ENCODE measurements at regions not wholly inside any gene's neighbourhood (a gene's known extent, or its start where the extent isn't known, plus 50 kb on each side); places are given as distances from the start of the nearest gene placed in this dataset.
"Not testable (repeated sequence)": the region's sequence is repeated elsewhere in the genome, so short reads cannot be mapped to it uniquely, and the experiment has no call there.

- DNase-seq: no peak
These were observed 153.6 kb downstream of the RBMX2 start for GRCh38 chrX:130555341-130555740.

DNA sequence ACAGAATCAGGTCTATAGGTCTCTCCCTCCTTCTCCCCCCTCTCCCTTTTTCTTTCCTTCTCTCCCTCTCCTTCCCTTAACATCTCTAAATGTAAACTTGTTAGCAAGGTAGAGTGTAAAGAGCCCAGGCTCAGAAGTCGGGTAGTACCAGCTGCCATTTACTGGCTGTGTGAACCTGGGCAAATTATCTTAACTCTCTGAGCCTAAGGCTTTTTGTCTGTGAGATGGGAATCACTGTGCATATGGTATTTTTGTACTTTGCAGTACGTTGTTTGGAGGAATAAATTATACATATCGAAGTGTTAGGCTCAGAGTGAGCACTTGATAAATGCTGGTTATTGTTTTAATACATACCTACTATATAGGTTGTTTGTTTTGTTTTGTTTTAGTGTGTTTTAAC is 154.0 kb downstream of the RBMX2 start:
- no peak for DNase-seq

- no peak for DNase-seq
These were observed 155.2 kb downstream of the RBMX2 start for GRCh38 chrX:130556951-130557350.

DNA sequence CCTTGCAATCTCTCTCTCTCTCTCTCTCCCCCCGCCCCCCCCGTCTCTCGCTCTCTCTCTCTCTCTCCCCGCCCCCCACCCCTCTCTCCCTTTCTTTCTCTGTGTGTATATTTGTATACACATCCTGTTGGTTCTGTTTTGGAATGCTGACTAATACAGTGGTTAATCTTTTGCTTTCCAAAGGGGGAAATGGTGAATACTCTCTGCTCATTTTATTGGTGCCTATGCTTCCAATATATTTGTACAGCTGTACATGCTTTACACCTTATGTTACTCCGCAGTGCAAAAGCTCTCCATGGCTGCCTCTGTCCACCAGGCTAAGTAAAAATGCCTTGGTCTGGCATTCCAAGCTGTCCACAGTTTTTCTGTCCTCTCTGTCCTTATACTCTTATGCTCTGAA is 158.8 kb downstream of the RBMX2 start:
- DNase-seq: no peak

- no peak for DNase-seq
These were observed 160.1 kb downstream of the RBMX2 start for GRCh38 chrX:130561930-130562329.

- no peak for DNase-seq
These were observed 161.7 kb downstream of the RBMX2 start for GRCh38 chrX:130563476-130563875.

GRCh38 chrX:130566028-130566683 is 164.4 kb downstream of the RBMX2 start:
- no peak for DNase-seq

DNA sequence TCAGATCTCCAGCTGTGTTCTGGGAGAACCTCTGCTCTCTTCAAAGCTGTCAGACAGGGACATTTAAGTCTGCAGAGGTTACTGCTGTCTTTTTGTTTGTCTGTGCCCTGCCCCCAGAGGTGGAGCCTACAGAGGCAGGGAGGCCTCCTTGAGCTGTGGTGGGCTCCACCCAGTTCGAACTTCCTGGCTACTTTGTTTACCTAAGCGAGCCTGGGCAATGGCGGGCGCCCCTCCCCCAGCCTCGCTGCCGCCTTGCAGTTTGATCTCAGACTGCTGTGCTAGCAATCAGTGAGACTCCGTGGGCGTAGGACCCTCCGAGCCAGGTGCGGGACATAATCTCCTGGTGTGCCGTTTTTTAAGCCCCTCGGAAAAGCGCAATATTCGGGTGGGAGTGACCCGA is 171.2 kb downstream of the RBMX2 start:
- not testable (repeated sequence) for DNase-seq

All from activated CD4-positive, alpha-beta T cell treated with anti-CD3 and anti-CD28 coated beads for 4 hours (primary cell).